Lung (tissue), 11 donors: ENCODE measurements at regions not wholly inside any gene's neighbourhood (a gene's known extent, or its start where the extent isn't known, plus 50 kb on each side); places are given as distances from the start of the nearest gene placed in this dataset.

Experiments used
- ATAC-seq: fragments of 200-7000 bp; cut with Tn5 transposase; one replicate; pipeline ENCODE4 v1.9.1; 2020; ENCODE audit warnings: moderate number of reproducible peaks; ENCODE audit not compliant: insufficient read depth, low FRiP score
- DNase-seq, 3 donors: peaks; one replicate each; pipeline ENCODE4 v3.0.0-alpha.2; 2013 to 2017
- H3K27ac ChIP-seq, 2 donors: one replicate each; pipeline ENCODE4 v1.5.1; 2013; ENCODE audit warnings: mild to moderate bottlenecking in 2 of 2, moderate library complexity in 2 of 2, control low read depth in 1 of 2, inconsistent platforms in 1 of 2, low read depth in 1 of 2, low read length in 1 of 2
- H3K27me3 ChIP-seq, 3 donors: one replicate each; pipeline ENCODE4 v1.5.1; 2013; ENCODE audit warnings: low read length in 2 of 3; ENCODE audit not compliant: control insufficient read depth in 3 of 3, insufficient read depth in 3 of 3
- H3K36me3 ChIP-seq, 4 donors: one replicate each; pipeline ENCODE4 v1.5.1; 2013; ENCODE audit warnings: low read length in 4 of 4, mild to moderate bottlenecking in 1 of 4, moderate library complexity in 1 of 4; ENCODE audit not compliant: control insufficient read depth in 4 of 4, insufficient read depth in 4 of 4
- H3K4me1 ChIP-seq, 5 donors: one replicate each; pipeline ENCODE4 v1.5.1; 2013; ENCODE audit warnings: low read length in 5 of 5, mild to moderate bottlenecking in 2 of 5, moderate library complexity in 1 of 5; ENCODE audit not compliant: control insufficient read depth in 5 of 5, insufficient read depth in 5 of 5
- H3K4me3 ChIP-seq: one replicate; pipeline ENCODE4 v1.5.1; 2013; ENCODE audit warnings: mild to moderate bottlenecking, control low read depth, moderate library complexity
- H3K9ac ChIP-seq, 2 donors: one replicate each; pipeline ENCODE4 v1.5.1; 2013; ENCODE audit warnings: low read length in 2 of 2, control low read depth in 1 of 2; ENCODE audit not compliant: insufficient read depth in 1 of 2
- H3K9me3 ChIP-seq, 4 donors: one replicate each; pipeline ENCODE4 v1.5.1; 2013; ENCODE audit warnings: low read length in 3 of 4, mild to moderate bottlenecking in 1 of 4, moderate library complexity in 1 of 4; ENCODE audit not compliant: control insufficient read depth in 4 of 4, insufficient read depth in 3 of 4
- WGBS, 2 donors: extraction: QIAGEN DNeasy Blood & Tissue Kit; methylation state at CpG; one replicate each; pipeline ENCODE4 v1.1.7; 2013; 5-methylcytosine and 5-hydroxymethylcytosine counted together
- TF ChIP-seq, protein P1 (sequence below): IDR thresholded peaks from 2 replicates; pipeline ENCODE4 v1.5.1; 2012; ENCODE audit warnings: mild to moderate bottlenecking; ENCODE audit errors: control extremely low read depth, extremely low read depth
- donor health status: control.
- donor health status: control.
- donor health status: Bipolar disorder and iron deficiency.
- donor health status: healthy.
- donor health status: DM: yes; HTN: yes; CAD: no.

GRCh38 chr12:28108599-28108998 lies 81.7 kb upstream of the CCDC91 start:
- H3K4me3 ChIP-seq = no peak overlapping the region
- ATAC-seq (no peak), DNase-seq (no peak)
- 56 to 58% methylated on average over 1 of the region's 1 CpG for WGBS, 2 donors
- no peaks in the 10 kb centered on the region for H3K36me3 ChIP-seq
- TF ChIP-seq, protein P1, sequence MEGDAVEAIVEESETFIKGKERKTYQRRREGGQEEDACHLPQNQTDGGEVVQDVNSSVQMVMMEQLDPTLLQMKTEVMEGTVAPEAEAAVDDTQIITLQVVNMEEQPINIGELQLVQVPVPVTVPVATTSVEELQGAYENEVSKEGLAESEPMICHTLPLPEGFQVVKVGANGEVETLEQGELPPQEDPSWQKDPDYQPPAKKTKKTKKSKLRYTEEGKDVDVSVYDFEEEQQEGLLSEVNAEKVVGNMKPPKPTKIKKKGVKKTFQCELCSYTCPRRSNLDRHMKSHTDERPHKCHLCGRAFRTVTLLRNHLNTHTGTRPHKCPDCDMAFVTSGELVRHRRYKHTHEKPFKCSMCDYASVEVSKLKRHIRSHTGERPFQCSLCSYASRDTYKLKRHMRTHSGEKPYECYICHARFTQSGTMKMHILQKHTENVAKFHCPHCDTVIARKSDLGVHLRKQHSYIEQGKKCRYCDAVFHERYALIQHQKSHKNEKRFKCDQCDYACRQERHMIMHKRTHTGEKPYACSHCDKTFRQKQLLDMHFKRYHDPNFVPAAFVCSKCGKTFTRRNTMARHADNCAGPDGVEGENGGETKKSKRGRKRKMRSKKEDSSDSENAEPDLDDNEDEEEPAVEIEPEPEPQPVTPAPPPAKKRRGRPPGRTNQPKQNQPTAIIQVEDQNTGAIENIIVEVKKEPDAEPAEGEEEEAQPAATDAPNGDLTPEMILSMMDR = no peak
- no peak overlapping the region for H3K9ac ChIP-seq
- peaks cover 0 to 23% (median 0%) of the 10 kb centered on the region in 5 donors for H3K4me1 ChIP-seq
- no peaks in the 10 kb centered on the region for H3K27me3 ChIP-seq
- H3K27ac ChIP-seq = no peak overlapping the region
- no peaks in the 10 kb centered on the region for H3K9me3 ChIP-seq

DNA sequence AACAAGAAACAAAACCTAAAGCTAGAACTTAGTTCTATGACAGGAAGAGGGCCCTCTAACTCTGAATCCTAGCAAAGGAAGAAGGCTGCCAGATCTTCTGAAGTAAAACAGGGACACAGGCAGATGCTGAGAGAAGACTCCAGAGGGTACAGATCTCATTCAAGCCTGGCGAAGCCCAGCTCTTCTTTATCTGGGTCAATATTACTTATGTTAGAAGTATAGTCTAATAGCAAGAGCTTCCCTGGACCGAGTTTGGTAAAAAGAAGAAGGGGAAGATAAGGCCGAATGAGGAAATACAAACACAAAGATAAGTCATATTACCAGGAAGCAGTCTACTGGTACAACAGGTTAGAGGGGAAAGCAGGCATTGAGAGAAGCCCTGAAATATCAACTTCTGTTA lies 79.9 kb upstream of the CCDC91 start:
- ATAC-seq (no peak), DNase-seq (no peak)
- Histone ChIP-seq H3K4me1 (peaks cover 0 to 9% (median 0%) of the 10 kb centered on the region in 5 donors), H3K27ac (no peak overlapping the region), H3K4me3 (no peak overlapping the region), H3K27me3 (no peaks in the 10 kb centered on the region), H3K9ac (no peak overlapping the region), H3K36me3 (no peaks in the 10 kb centered on the region), H3K9me3 (no peaks in the 10 kb centered on the region)
- WGBS, 2 donors = 50% methylated on average over 3 of the region's 3 CpGs
- TF ChIP-seq, protein P1 = no peak

DNA sequence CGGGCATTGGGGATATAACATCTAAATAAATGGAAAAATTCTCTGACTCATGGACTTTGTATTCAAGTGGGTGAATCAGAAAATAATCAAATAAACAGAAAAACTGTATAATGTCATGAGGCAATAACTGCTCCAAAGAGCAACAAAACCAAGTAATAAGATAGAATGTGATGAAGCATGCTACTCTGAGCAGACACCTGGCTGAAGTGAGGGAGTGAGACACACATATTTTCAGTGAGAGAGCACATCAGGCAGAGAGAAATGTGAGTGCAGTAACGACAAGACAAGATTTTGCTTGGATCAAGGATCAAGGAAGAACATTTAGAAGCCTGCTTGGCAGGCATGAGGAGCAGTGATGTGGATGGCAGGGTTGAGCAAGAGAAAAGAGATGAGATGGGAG lies 75.8 kb upstream of the CCDC91 start:
- Histone ChIP-seq H3K27me3 (no peaks in the 10 kb centered on the region), H3K4me1 (no peaks in the 10 kb centered on the region), H3K27ac (no peak overlapping the region), H3K4me3 (no peak overlapping the region), H3K36me3 (no peaks in the 10 kb centered on the region), H3K9ac (no peak overlapping the region), H3K9me3 (no peaks in the 10 kb centered on the region)
- DNase-seq = no peak
- TF ChIP-seq, protein P1 = no peak
- 77 to 94% methylated on average over 2 of the region's 2 CpGs for WGBS, 2 donors
- ATAC-seq = no peak

DNA sequence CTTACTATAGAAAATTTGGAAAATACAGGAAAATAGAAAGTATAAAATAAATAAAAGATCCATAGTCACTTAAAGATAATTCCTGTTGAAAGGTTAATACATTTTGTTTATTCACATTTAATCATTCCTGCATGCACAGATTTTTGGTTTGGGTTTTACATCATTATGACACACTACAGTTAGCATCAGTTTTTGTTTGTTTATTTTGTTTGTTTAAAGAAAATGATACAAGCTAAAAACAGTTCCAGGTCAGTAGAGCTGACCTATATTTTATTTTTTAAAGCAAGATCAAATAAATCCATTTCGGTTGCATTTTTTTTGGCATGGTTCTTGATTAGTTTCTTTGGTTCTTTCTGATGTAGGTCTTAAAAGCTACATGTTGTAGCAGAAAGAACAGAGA lies 68.8 kb upstream of the CCDC91 start:
- TF ChIP-seq, protein P1 = no peak
- no peaks in the 10 kb centered on the region for H3K36me3 ChIP-seq
- 85 to 88% methylated on average over 1 of the region's 1 CpG for WGBS, 2 donors
- no peak for DNase-seq
- no peaks in the 10 kb centered on the region for H3K27me3 ChIP-seq
- H3K9me3 ChIP-seq = no peaks in the 10 kb centered on the region
- H3K27ac ChIP-seq = no peak overlapping the region
- no peak for ATAC-seq
- no peak overlapping the region for H3K9ac ChIP-seq
- H3K4me1 ChIP-seq = no peaks in the 10 kb centered on the region
- no peak overlapping the region for H3K4me3 ChIP-seq
